ENCODE measurements at regions not wholly inside any gene's neighbourhood (a gene's known extent, or its start where the extent isn't known, plus 50 kb on each side); places are given as distances from the start of the nearest gene placed in this dataset.

DNA sequence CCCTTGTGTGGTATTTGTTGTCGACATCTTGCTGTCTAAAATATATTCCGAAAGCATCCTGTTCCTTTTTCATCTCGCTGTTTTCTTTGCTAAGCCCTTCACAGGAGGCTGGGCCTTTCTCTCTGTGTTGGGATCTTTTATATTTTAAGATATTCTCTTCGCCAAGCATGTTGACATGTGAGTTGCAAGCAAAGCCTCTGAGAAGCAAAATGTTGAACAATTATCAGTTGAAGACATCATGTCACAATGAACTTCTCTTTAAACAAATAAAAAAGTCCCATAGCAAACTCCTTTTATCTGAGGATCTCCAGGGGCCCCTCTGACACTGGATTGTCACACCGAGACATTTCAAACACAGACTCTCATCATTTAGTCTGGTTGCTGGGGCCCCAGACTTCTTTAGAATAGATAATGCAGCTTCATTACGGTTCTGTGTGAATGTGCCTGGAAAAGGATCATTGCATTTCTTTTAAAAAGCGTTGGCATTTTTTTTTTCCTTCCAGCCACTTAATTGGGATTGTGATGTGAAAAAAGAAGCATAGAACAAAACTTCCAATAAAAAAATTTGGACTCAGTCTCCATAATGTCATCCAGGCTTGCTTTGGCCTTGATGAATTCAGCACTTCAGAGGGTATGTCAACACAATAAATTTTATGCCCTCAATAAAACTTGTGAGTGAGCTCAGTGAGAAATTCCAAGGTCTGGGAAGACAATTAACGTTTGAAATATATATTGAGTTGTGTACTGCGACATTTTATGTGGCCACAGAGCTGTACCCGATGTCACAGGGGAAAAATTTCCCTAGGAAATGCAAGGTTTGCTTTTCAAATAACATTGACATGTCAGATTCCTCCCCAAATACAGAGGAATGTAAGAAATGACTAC is 496.8 kb downstream of the XYLT1 start:
- no peak for DNase-seq (ENCODE audit: low spot score)
- no peaks in the 10 kb centered on the region for H3K27me3 ChIP-seq (ENCODE audit: control insufficient read depth in 4 of 4, insufficient read depth in 4 of 4, low read length in 3 of 4)
- no peaks in the 10 kb centered on the region for H3K36me3 ChIP-seq (ENCODE audit: control insufficient read depth in 4 of 4, insufficient read depth in 3 of 4, low read depth in 1 of 4, low read length in 3 of 4)
- H3K4me3 ChIP-seq (ENCODE audit: low read depth in 1 of 3, low read length in 3 of 3) = no peak overlapping the region
- no peaks in the 10 kb centered on the region for H3K9me3 ChIP-seq (ENCODE audit: control insufficient read depth in 4 of 4, low read length in 3 of 4)
- 55% methylated on average over 10 of the region's 10 CpGs for WGBS
- TF ChIP-seq, protein P1, sequence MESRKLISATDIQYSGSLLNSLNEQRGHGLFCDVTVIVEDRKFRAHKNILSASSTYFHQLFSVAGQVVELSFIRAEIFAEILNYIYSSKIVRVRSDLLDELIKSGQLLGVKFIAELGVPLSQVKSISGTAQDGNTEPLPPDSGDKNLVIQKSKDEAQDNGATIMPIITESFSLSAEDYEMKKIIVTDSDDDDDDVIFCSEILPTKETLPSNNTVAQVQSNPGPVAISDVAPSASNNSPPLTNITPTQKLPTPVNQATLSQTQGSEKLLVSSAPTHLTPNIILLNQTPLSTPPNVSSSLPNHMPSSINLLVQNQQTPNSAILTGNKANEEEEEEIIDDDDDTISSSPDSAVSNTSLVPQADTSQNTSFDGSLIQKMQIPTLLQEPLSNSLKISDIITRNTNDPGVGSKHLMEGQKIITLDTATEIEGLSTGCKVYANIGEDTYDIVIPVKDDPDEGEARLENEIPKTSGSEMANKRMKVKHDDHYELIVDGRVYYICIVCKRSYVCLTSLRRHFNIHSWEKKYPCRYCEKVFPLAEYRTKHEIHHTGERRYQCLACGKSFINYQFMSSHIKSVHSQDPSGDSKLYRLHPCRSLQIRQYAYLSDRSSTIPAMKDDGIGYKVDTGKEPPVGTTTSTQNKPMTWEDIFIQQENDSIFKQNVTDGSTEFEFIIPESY (IDR thresholded peaks at IDR 0.05) = no peak
- TF ChIP-seq TAF1 (conservative IDR thresholded peaks at IDR 0.05) (no peak), RXRA (IDR thresholded peaks at IDR 0.05) (no peak), HNF4G (IDR thresholded peaks at IDR 0.05) (no peak), GABPA (IDR thresholded peaks at IDR 0.05 in 1 of 2, conservative IDR thresholded peaks at IDR 0.05 in 1 of 2) (no peak), RAD21 (IDR thresholded peaks at IDR 0.05) (no peak), HNF4A (conservative IDR thresholded peaks at IDR 0.05) (no peak), YY1 (IDR thresholded peaks at IDR 0.05) (no peak), EGR1 (IDR thresholded peaks at IDR 0.05; ENCODE audit: low read depth in 2 of 2) (no peak), FOXA1 (IDR thresholded peaks at IDR 0.05) (no peak), NR2F2 (IDR thresholded peaks at IDR 0.05) (no peak), FOXA2 (IDR thresholded peaks at IDR 0.05) (no peak), JUND (IDR thresholded peaks at IDR 0.05) (no peak), SP1 (IDR thresholded peaks at IDR 0.05) (no peak)
- TF ChIP-seq, protein P2, sequence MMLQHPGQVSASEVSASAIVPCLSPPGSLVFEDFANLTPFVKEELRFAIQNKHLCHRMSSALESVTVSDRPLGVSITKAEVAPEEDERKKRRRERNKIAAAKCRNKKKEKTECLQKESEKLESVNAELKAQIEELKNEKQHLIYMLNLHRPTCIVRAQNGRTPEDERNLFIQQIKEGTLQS (IDR thresholded peaks at IDR 0.05) = no peak
- TF ChIP-seq, protein P3, sequence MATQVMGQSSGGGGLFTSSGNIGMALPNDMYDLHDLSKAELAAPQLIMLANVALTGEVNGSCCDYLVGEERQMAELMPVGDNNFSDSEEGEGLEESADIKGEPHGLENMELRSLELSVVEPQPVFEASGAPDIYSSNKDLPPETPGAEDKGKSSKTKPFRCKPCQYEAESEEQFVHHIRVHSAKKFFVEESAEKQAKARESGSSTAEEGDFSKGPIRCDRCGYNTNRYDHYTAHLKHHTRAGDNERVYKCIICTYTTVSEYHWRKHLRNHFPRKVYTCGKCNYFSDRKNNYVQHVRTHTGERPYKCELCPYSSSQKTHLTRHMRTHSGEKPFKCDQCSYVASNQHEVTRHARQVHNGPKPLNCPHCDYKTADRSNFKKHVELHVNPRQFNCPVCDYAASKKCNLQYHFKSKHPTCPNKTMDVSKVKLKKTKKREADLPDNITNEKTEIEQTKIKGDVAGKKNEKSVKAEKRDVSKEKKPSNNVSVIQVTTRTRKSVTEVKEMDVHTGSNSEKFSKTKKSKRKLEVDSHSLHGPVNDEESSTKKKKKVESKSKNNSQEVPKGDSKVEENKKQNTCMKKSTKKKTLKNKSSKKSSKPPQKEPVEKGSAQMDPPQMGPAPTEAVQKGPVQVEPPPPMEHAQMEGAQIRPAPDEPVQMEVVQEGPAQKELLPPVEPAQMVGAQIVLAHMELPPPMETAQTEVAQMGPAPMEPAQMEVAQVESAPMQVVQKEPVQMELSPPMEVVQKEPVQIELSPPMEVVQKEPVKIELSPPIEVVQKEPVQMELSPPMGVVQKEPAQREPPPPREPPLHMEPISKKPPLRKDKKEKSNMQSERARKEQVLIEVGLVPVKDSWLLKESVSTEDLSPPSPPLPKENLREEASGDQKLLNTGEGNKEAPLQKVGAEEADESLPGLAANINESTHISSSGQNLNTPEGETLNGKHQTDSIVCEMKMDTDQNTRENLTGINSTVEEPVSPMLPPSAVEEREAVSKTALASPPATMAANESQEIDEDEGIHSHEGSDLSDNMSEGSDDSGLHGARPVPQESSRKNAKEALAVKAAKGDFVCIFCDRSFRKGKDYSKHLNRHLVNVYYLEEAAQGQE (IDR thresholded peaks at IDR 0.05) = no peak
- TF ChIP-seq, protein P4, sequence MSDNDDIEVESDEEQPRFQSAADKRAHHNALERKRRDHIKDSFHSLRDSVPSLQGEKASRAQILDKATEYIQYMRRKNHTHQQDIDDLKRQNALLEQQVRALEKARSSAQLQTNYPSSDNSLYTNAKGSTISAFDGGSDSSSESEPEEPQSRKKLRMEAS (IDR thresholded peaks at IDR 0.05) = no peak
- TF ChIP-seq, protein P5, sequence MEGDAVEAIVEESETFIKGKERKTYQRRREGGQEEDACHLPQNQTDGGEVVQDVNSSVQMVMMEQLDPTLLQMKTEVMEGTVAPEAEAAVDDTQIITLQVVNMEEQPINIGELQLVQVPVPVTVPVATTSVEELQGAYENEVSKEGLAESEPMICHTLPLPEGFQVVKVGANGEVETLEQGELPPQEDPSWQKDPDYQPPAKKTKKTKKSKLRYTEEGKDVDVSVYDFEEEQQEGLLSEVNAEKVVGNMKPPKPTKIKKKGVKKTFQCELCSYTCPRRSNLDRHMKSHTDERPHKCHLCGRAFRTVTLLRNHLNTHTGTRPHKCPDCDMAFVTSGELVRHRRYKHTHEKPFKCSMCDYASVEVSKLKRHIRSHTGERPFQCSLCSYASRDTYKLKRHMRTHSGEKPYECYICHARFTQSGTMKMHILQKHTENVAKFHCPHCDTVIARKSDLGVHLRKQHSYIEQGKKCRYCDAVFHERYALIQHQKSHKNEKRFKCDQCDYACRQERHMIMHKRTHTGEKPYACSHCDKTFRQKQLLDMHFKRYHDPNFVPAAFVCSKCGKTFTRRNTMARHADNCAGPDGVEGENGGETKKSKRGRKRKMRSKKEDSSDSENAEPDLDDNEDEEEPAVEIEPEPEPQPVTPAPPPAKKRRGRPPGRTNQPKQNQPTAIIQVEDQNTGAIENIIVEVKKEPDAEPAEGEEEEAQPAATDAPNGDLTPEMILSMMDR (IDR thresholded peaks at IDR 0.05; ENCODE audit: low read depth, low read length, missing input control) = no peak
- H3K9ac ChIP-seq (ENCODE audit: low read depth in 1 of 2, low read length in 2 of 2) = no peak overlapping the region
- no peaks in the 10 kb centered on the region for H3K4me1 ChIP-seq (ENCODE audit: control insufficient read depth in 4 of 4, insufficient read depth in 4 of 4, low read length in 3 of 4)
- H3K27ac ChIP-seq (ENCODE audit: low read depth in 1 of 2, low read length in 2 of 2) = no peak overlapping the region

Data from liver (tissue), 8 donors.